ENCODE measurements at regions not wholly inside any gene's neighbourhood (a gene's known extent, or its start where the extent isn't known, plus 50 kb on each side); places are given as distances from the start of the nearest gene placed in this dataset.
"Not testable (repeated sequence)": the region's sequence is repeated elsewhere in the genome, so short reads cannot be mapped to it uniquely, and the experiment has no call there.

GRCh38 chr10:8283166-8283905 is 228.8 kb downstream of the GATA3 start (continued):
- TF ChIP-seq CTCF (IDR thresholded peaks at IDR 0.05 in 2 of 3, conservative IDR thresholded peaks at IDR 0.05 in 1 of 3; ENCODE audit: borderline replicate concordance in 1 of 3, insufficient read depth in 1 of 3, low read depth in 2 of 3, low read length in 2 of 3) (no peak), RAD21 (IDR thresholded peaks at IDR 0.05; ENCODE audit: low read depth) (no peak), ZNF274 (IDR thresholded peaks at IDR 0.05; ENCODE audit: low read depth, low read length) (no peak), POLR2AphosphoS5 (IDR thresholded peaks at IDR 0.05; ENCODE audit: low read depth, low read length) (no peak), SP1 (IDR thresholded peaks at IDR 0.05; ENCODE audit: low read depth) (no peak)

GRCh38 chr10:8283986-8284385 is 229.5 kb downstream of the GATA3 start:
- intact Hi-C loops (cut with micrococcal nuclease) = no loop called here
- CTCF ChIA-PET = no interaction called here
- H3K4me3 ChIP-seq (replicated peaks in 1 of 2; ENCODE audit: low read depth in 1 of 2, low read length in 2 of 2) = no peak overlapping the region
- no peaks in the 10 kb centered on the region for H3K79me2 ChIP-seq (ENCODE audit: insufficient read depth, low read length)
- ATAC-seq (no peak), DNase-seq (ENCODE audit: low read depth, low spot score) (no peak)
- POLR2A ChIA-PET = no interaction called here
- no peak overlapping the region for H3K27ac ChIP-seq (ENCODE audit: low read depth, low read length)
- no peak overlapping the region for H2AFZ ChIP-seq (ENCODE audit: low read depth, low read length, poor library complexity, severe bottlenecking)
- TF ChIP-seq RAD21 (IDR thresholded peaks at IDR 0.05; ENCODE audit: low read depth) = no peak
- no peak for TF ChIP-seq ELF1 (IDR thresholded peaks at IDR 0.05; ENCODE audit: borderline replicate concordance, low read depth)
- H3K9me2 ChIP-seq (ENCODE audit: insufficient read depth) = no peaks in the 10 kb centered on the region
- H3K9ac ChIP-seq (ENCODE audit: low read length) = no peak overlapping the region
- no peaks in the 10 kb centered on the region for H3K9me3 ChIP-seq (ENCODE audit: control insufficient read depth in 1 of 2, insufficient read depth in 1 of 2, low read depth in 1 of 2, low read length in 2 of 2)
- no peaks in the 10 kb centered on the region for H3K4me1 ChIP-seq (ENCODE audit: control insufficient read depth in 1 of 2, insufficient read depth in 2 of 2, low read length in 2 of 2)
- no peaks in the 10 kb centered on the region for H4K20me1 ChIP-seq (ENCODE audit: insufficient read depth)
- RAD21 ChIA-PET (ENCODE audit: low non-redundant PET in 1 of 2, low total read pairs in 2 of 2, uncharacterized antibody in 2 of 2, unreplicated experiment in 2 of 2) = no interaction called here
- H3K36me3 ChIP-seq (ENCODE audit: control insufficient read depth in 1 of 2, insufficient read depth in 2 of 2, low read length in 2 of 2) = no peaks in the 10 kb centered on the region
- H3K4me2 ChIP-seq (ENCODE audit: low read length) = no peak overlapping the region
- H3K27me3 ChIP-seq (ENCODE audit: insufficient read depth, low read length) = peaks cover 7% of the 10 kb centered on the region; the same call in 1 of the 2 replicates
- no TSS peak for BruUV-seq (replicated peaks)

DNA sequence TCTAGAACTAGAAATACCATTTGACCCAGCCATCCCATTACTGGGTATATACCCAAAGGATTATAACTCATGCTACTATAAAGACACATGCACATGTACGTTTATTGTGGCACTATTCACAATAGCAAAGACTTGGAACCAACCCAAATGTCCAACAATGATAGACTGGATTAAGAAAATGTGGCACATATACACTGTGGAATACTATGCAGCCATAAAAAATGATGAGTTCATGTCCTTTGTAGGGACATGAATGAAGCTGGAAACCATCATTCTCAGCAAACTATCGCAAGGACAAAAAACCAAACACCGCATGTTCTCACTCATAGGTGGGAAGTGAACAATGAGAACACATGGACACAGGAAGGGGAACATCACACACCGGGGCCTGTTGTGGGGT is 231.5 kb downstream of the GATA3 start:
- H4K20me1 ChIP-seq (ENCODE audit: insufficient read depth); H2AFZ ChIP-seq (ENCODE audit: low read depth, low read length, poor library complexity, severe bottlenecking); BruUV-seq (replicated peaks); intact Hi-C loops (cut with micrococcal nuclease); DNase-seq (ENCODE audit: low read depth, low spot score); H3K4me2 ChIP-seq (ENCODE audit: low read length); H3K9ac ChIP-seq (ENCODE audit: low read length); H3K27me3 ChIP-seq (ENCODE audit: insufficient read depth, low read length); ATAC-seq; H3K79me2 ChIP-seq (ENCODE audit: insufficient read depth, low read length); H3K9me3 ChIP-seq (ENCODE audit: control insufficient read depth in 1 of 2, insufficient read depth in 1 of 2, low read depth in 1 of 2, low read length in 2 of 2); H3K9me2 ChIP-seq (ENCODE audit: insufficient read depth); CTCF ChIA-PET; POLR2A ChIA-PET; H3K4me3 ChIP-seq (replicated peaks in 1 of 2; ENCODE audit: low read depth in 1 of 2, low read length in 2 of 2); H3K4me1 ChIP-seq (ENCODE audit: control insufficient read depth in 1 of 2, insufficient read depth in 2 of 2, low read length in 2 of 2); H3K27ac ChIP-seq (ENCODE audit: low read depth, low read length); RAD21 ChIA-PET (ENCODE audit: low non-redundant PET in 1 of 2, low total read pairs in 2 of 2, uncharacterized antibody in 2 of 2, unreplicated experiment in 2 of 2); H3K36me3 ChIP-seq (ENCODE audit: control insufficient read depth in 1 of 2, insufficient read depth in 2 of 2, low read length in 2 of 2): not testable (repeated sequence)

All from HCT116 (cell line).